RWPE1 (cell line): ENCODE measurements at regions not wholly inside any gene's neighbourhood (a gene's known extent, or its start where the extent isn't known, plus 50 kb on each side); places are given as distances from the start of the nearest gene placed in this dataset.

Experiments
- CTCF ChIA-PET: fragments of 350-600 bp; sonication (Branson Sonifier 250); formaldehyde crosslinking; extraction: SDS; loops from one replicate; lab custom pipeline; 2021; lab: Yijun Ruan, JAX
- POLR2A ChIA-PET: fragments of 400-600 bp; formaldehyde crosslinking; extraction: SDS; loops from one replicate; lab custom pipeline; 2020; ENCODE audit warnings: antibody characterized with exemption; ENCODE audit not compliant: low non-redundant PET; lab: Yijun Ruan, JAX
- DNase-seq: peaks from one replicate; pipeline ENCODE4 v3.0.0; 2012; ENCODE audit warnings: low spot score
- H3K27ac ChIP-seq: fragments of 450-650 bp; 2 replicates; pipeline ENCODE4 v1.5.1; 2017
- TF ChIP-seq, protein P1 (sequence below): fragments of 450-650 bp; conservative IDR thresholded peaks from 2 replicates; pipeline ENCODE4 v1.5.1; 2017; ENCODE audit warnings: low read depth, mild to moderate bottlenecking

DNA sequence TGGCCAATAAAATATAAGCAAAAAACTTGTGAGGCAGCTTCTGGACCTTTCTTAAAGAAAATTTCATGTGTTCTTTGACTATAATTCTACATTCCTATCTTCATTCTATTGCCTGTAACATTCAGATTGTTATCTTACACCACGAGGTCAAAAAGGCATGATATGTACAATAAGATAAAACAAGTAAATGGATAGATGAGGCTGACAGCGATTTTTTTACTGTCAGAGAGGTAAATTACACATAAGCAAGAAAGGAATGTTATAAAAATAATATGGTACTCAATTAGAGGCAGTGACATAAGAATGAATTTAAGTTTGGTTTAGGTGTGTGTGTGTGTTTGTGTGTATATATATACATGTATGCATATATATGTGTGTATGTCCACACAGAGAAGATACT, 660.0 kb downstream of the C12orf50 start:
- TF ChIP-seq, protein P1, sequence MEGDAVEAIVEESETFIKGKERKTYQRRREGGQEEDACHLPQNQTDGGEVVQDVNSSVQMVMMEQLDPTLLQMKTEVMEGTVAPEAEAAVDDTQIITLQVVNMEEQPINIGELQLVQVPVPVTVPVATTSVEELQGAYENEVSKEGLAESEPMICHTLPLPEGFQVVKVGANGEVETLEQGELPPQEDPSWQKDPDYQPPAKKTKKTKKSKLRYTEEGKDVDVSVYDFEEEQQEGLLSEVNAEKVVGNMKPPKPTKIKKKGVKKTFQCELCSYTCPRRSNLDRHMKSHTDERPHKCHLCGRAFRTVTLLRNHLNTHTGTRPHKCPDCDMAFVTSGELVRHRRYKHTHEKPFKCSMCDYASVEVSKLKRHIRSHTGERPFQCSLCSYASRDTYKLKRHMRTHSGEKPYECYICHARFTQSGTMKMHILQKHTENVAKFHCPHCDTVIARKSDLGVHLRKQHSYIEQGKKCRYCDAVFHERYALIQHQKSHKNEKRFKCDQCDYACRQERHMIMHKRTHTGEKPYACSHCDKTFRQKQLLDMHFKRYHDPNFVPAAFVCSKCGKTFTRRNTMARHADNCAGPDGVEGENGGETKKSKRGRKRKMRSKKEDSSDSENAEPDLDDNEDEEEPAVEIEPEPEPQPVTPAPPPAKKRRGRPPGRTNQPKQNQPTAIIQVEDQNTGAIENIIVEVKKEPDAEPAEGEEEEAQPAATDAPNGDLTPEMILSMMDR: no peak
- H3K27ac ChIP-seq: no peak overlapping the region
- ChIA-PET POLR2A (no interaction called here), CTCF (interaction anchor here (0.5 kb wide), 1 partner anchor 290 kb away, joined by 7 read pairs; no protein-coding TSS in a partner anchor)
- DNase-seq: no peak

DNA sequence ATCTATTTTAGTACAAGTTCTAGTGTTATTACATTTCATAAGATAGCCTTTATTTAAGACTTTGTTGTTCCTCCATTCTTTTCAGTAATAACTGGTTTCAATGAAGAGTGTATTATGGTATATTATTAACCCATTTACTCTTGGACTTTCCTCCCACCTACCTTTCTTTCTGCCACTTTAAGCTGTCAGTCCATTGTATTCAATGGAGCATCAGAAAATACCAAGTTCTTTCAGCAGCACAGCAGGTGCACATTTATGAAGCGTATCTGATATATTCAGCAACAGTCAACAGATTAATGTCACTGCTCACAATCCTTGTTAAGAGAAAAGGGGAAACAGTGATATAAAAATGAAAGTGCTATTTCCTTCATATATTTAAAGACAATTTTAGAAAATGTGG, 660.9 kb downstream of the C12orf50 start:
- no peak for DNase-seq

DNA sequence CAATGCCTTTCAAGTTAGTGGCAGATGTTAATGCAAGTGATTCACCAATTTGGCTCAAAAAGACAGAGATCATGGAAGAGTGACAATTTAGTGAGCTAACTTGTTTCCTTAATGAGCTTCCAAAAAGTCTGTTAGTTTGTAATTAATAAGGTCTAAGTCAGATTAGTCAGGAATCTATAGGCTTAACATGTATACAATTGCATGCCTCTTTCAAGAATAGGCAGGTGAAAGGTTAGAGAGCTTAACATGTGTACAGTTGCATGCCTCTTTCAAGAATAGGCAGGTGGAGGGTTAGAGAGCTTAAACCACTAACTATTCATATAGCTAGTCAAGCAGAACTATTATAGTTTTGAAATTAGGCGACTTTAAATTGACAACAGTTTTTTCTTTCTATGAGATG, 663.8 kb downstream of the C12orf50 start:
- POLR2A ChIA-PET: no interaction called here
- TF ChIP-seq, protein P1: no peak
- no peak for DNase-seq

More for the DNA sequence above, 660.9 kb downstream of the C12orf50 start:
- no peak overlapping the region for H3K27ac ChIP-seq
- TF ChIP-seq, protein P1: no peak
- POLR2A ChIA-PET: no interaction called here
- CTCF ChIA-PET: no interaction called here

DNA sequence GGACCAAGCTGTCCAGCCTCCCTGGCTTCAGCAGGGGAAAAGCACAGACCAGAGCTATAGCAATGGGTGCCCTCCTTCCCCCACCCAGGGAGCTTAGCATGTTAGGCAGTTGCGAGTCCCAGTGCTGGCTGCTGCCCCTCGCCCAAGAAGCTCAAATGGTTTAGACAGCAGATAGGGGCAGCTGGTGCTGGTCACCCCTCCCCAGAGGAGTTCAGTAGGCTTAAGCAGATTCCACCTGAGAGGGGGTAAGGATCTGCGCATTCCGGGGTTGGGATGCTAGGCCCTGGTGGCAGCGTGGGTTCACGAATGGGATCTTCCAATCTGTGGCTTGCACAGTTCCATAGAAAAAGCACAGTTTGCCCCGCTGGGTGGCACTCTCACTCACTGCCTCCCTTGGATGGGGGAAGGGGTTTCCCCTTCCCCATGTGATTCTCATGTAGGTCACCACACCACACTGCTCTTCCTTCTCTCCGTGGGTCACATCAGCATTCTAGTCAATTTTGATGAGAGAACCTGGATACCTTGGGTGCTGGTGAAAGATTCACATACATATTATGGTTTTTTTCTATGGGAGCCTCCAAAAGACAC, 665.6 kb downstream of the C12orf50 start:
- TF ChIP-seq, protein P1: no peak
- CTCF ChIA-PET: interaction anchor here (0.5 kb wide), 1 partner anchor 1710 kb away, joined by 3 read pairs; no protein-coding TSS in a partner anchor
- no peak overlapping the region for H3K27ac ChIP-seq
- DNase-seq: no peak
- POLR2A ChIA-PET: interaction anchor here (0.6 kb wide), 1 partner anchor 31 kb away, joined by 3 read pairs; no protein-coding TSS in a partner anchor

More for the DNA sequence above, 663.8 kb downstream of the C12orf50 start:
- no peak overlapping the region for H3K27ac ChIP-seq
- CTCF ChIA-PET: interaction anchor here (0.6 kb wide), 1 partner anchor 436 kb away, joined by 3 read pairs; no protein-coding TSS in a partner anchor

DNA sequence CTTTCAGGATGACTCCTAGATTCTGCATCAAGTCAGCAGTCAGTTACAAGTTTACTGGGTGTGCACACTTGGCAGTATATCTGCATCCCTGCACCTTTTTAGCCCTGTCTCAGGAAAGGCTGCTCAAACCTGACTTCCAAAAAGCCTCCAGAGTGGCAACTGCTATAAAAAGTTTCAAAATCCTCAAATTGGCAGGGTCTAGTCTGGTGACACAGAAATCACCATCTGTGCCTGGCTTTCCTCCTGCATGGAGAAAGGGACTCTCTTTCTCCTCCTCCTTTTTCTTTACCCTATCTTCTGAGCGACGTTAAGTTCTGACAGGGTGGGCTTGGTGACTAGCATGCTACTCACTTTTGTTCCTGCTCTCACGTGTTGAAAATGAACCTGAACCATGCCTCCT, 679.5 kb downstream of the C12orf50 start:
- TF ChIP-seq, protein P1: no peak
- ChIA-PET POLR2A (no interaction called here), CTCF (no interaction called here)
- DNase-seq: no peak
- H3K27ac ChIP-seq: no peak overlapping the region

DNA sequence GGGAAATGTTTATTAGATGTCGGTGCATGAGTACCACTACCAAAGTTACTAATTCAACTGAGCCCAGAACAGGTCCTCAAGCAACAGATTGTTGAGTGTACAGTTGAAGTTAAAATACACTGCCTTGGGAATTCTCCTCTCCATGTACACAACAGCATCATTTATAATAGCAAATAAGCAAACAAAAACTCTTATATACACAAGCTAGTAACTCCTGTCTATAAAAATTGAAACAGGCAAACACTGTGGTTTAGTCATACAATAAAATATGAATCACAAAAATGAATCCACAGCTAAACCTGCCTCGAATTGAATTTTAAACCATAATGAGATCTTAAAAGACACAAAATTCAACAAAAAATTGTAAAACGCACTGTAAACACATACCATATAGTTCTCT, 681.1 kb downstream of the C12orf50 start:
- CTCF ChIA-PET: no interaction called here
- no peak for DNase-seq
- TF ChIP-seq, protein P1: no peak
- no peak overlapping the region for H3K27ac ChIP-seq
- POLR2A ChIA-PET: no interaction called here
